ENCODE measurements at regions not wholly inside any gene's neighbourhood (a gene's known extent, or its start where the extent isn't known, plus 50 kb on each side); places are given as distances from the start of the nearest gene placed in this dataset.

DNA sequence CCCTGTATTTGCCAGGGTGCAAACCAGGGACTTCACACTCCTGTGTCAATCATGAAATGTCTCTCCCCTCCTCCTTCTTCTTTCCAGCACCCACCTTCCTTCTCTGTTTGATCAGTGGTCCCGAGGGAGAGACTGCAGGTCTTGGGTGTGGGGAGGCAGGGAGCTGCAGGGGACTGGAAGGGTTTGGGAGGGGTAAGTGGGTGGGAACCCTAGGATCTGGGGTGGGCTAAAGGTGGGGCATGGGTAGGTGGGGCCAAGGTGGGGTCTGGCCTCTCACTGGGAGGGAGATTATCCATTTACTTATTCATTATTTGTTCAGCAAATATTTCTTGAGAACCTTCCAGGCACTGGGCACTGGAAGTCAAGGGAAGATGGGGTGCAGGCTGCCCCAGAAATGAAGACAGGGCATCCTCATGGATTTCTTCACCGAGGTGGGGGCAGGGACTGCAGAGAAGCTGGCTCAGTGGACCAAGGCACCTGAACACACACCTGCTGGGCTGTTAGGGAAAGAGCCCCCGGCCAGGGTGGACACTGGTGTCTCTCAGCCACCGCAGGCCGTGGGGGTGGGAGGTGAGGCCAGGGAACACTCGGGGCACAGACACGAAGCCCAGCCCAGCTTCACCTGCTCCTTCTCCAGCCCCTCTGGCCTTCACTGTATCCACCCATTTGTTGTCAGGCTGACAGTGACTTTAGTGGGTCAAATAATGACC, 193.9 kb upstream of the C1orf174 start:
- WGBS, 2 experiments = 89 to 91% methylated on average over 6 to 7 of the region's 7 CpGs

DNA sequence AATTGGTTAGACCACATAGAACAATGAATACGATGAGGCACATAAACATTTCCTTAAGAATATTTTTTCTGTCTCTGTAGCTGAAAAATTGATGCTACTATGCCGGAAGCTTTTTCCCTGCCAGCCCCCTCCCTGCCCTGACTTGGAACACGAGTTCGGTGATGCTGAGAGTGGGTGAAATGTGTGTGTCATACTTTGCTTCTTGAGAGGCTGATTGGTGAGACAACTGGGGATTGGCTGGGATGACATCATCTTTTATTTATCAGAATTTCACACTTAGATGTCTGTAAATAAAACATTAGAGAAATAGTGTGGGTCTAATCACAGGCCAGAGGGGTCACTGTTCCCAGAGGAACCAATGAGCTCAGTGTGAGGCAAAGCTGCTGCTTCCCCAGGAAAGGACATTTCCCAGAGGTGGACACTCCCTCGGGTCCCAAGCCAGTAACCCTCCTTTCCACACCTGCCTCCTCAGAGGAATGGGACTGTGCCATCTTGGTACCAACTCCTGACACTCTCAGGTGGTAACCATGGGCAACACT, 195.4 kb upstream of the C1orf174 start:
- 86% methylated on average over 5 of the region's 5 CpGs for WGBS, 2 experiments
- Histone ChIP-seq H3K4me1 (ENCODE audit: control insufficient read depth, insufficient read depth, low read length) (no peaks in the 10 kb centered on the region), H3K27ac (ENCODE audit: insufficient read depth, low read depth, low read length, poor library complexity, severe bottlenecking) (no peak overlapping the region)

More for the DNA sequence above, 193.9 kb upstream of the C1orf174 start:
- Histone ChIP-seq H3K36me3 (ENCODE audit: control insufficient read depth, insufficient read depth, low read length) (no peaks in the 10 kb centered on the region), H3K4me3 (ENCODE audit: insufficient read depth, low read depth, low read length) (no peak overlapping the region), H3K27me3 (ENCODE audit: control insufficient read depth, insufficient read depth, low read length, poor library complexity, severe bottlenecking) (no peaks in the 10 kb centered on the region), H3K4me1 (ENCODE audit: control insufficient read depth, insufficient read depth, low read length) (no peaks in the 10 kb centered on the region), H3K9me3 (ENCODE audit: control insufficient read depth, low read length) (no peaks in the 10 kb centered on the region), H3K27ac (ENCODE audit: insufficient read depth, low read depth, low read length, poor library complexity, severe bottlenecking) (no peak overlapping the region)

DNA sequence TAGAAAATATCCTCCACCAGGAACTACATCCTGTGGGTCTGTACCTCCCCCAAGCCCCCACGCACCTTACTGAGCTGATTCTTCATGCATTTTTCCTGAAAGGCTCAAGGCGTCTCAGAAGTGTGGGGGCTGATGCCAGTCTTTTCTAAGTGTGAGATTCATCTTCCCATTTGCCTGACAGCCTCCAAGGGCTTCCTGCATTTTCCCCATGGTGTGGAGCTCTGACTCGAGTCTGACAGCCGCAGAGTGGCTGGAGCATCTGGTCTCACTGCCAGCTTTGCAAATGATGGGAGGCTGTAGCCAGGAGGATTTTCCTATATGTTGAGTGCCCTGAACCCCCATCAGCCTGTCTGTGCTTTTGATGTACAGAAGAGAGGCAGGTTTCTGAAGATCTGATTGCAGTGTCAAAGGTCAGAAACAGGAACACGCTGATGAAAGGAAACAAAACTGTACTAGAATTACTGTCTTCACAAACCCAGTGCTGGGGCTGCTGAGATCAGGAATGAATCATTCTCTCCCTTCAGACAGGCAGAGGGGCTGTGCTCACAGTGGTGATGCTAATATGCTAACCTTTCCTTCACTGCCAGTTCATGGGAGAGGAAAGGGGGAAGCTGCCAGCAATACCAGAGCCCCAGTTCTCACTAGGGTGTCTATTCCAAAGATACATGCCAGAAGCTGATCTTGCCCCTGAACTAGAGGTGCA, 201.5 kb upstream of the C1orf174 start:
- Histone ChIP-seq H3K27me3 (ENCODE audit: control insufficient read depth, insufficient read depth, low read length, poor library complexity, severe bottlenecking) (no peaks in the 10 kb centered on the region), H3K9me3 (ENCODE audit: control insufficient read depth, low read length) (no peaks in the 10 kb centered on the region), H3K4me1 (ENCODE audit: control insufficient read depth, insufficient read depth, low read length) (peaks cover 9% of the 10 kb centered on the region), H3K4me3 (ENCODE audit: insufficient read depth, low read depth, low read length) (no peak overlapping the region), H3K27ac (ENCODE audit: insufficient read depth, low read depth, low read length, poor library complexity, severe bottlenecking) (no peak overlapping the region), H3K36me3 (ENCODE audit: control insufficient read depth, insufficient read depth, low read length) (no peaks in the 10 kb centered on the region)
- 58 to 67% methylated on average over 5 of the region's 5 CpGs for WGBS, 2 experiments

More for the DNA sequence above, 195.4 kb upstream of the C1orf174 start:
- Histone ChIP-seq H3K36me3 (ENCODE audit: control insufficient read depth, insufficient read depth, low read length) (no peaks in the 10 kb centered on the region), H3K27me3 (ENCODE audit: control insufficient read depth, insufficient read depth, low read length, poor library complexity, severe bottlenecking) (no peaks in the 10 kb centered on the region), H3K9me3 (ENCODE audit: control insufficient read depth, low read length) (no peaks in the 10 kb centered on the region), H3K4me3 (ENCODE audit: insufficient read depth, low read depth, low read length) (no peak overlapping the region)

DNA sequence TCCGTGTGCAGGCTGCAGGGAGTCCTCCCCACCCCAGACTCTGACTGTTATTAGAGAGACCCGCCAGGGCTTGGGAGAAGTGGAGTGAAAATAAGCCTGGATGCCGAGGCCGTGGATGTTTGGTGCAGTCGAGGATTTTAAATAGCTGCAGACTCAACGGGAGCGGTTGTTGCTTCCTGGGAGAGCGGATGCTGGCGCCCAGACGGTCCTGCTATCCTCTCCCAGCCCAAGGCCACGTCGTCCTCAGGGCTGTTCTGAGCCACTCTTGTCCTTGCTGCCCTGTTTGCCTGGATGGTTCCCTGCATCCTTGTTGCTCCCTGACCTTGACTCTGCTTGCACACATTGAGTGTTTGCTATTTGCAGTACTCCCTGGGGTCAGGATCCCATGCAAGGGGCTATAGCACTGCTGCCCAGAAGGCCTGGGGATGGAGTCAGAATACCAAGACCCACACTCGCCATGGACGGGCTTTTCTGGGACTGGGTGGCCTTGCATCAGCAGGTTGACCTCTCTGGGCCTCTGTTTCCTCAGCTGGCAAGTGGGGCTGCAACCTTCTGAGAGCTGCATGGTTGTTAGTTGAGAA, 205.3 kb upstream of the C1orf174 start:
- H3K4me3 ChIP-seq (ENCODE audit: insufficient read depth, low read depth, low read length) = no peak overlapping the region
- WGBS, 2 experiments = 88 to 89% methylated on average over 14 of the region's 14 CpGs

DNA sequence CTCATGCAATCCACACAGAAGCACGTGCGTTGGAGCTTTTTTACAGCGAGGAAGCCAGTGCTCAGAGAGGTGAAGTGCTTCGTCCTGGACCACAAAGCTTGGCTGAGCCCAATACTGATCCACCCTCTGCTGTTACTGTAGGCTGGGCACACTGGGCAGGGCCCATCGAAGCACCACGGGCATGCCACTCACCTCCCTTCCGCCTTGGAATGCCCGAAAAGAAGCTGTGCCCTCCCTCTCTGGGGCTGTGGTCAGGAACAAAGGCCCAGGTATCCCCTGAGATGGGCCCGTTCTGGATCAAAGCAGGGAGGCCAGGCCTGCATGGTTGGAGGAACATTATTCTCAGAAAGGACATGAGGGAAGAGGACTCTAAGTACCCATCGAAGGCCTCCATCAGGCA, 206.7 kb upstream of the C1orf174 start:
- Histone ChIP-seq H3K4me3 (ENCODE audit: insufficient read depth, low read depth, low read length) (no peak overlapping the region), H3K4me1 (ENCODE audit: control insufficient read depth, insufficient read depth, low read length) (peaks cover 16% of the 10 kb centered on the region), H3K27me3 (ENCODE audit: control insufficient read depth, insufficient read depth, low read length, poor library complexity, severe bottlenecking) (no peaks in the 10 kb centered on the region), H3K36me3 (ENCODE audit: control insufficient read depth, insufficient read depth, low read length) (no peaks in the 10 kb centered on the region), H3K27ac (ENCODE audit: insufficient read depth, low read depth, low read length, poor library complexity, severe bottlenecking) (no peak overlapping the region), H3K9me3 (ENCODE audit: control insufficient read depth, low read length) (no peaks in the 10 kb centered on the region)
- WGBS, 2 experiments = 83 to 84% methylated on average over 10 of the region's 10 CpGs

More for the DNA sequence above, 205.3 kb upstream of the C1orf174 start:
- no peaks in the 10 kb centered on the region for H3K36me3 ChIP-seq (ENCODE audit: control insufficient read depth, insufficient read depth, low read length)
- H3K27me3 ChIP-seq (ENCODE audit: control insufficient read depth, insufficient read depth, low read length, poor library complexity, severe bottlenecking) = no peaks in the 10 kb centered on the region
- no peak overlapping the region for H3K27ac ChIP-seq (ENCODE audit: insufficient read depth, low read depth, low read length, poor library complexity, severe bottlenecking)
- H3K9me3 ChIP-seq (ENCODE audit: control insufficient read depth, low read length) = no peaks in the 10 kb centered on the region
- peaks cover 24% of the 10 kb centered on the region for H3K4me1 ChIP-seq (ENCODE audit: control insufficient read depth, insufficient read depth, low read length)

DNA sequence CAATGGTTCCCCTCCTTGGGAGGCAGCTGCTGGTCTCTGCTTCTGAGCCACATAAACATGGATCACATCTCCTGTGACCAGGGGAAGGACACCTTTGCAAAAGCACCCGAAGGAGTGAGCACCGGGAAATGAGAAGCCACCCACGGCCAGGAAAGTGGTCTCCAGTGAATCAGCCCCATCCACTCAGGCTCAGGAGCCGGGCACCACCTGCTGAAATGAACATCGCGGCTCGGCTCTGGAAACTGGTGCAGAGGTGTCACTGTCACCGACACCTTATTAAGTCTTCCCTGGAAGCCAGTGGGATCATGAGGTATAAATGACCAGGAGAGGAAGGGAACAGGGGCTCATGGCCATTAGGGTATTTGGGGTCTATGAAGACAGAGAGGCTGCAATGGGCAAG, 207.2 kb upstream of the C1orf174 start:
- Histone ChIP-seq H3K27ac (ENCODE audit: insufficient read depth, low read depth, low read length, poor library complexity, severe bottlenecking) (no peak overlapping the region), H3K4me3 (ENCODE audit: insufficient read depth, low read depth, low read length) (no peak overlapping the region), H3K36me3 (ENCODE audit: control insufficient read depth, insufficient read depth, low read length) (no peaks in the 10 kb centered on the region), H3K27me3 (ENCODE audit: control insufficient read depth, insufficient read depth, low read length, poor library complexity, severe bottlenecking) (no peaks in the 10 kb centered on the region), H3K4me1 (ENCODE audit: control insufficient read depth, insufficient read depth, low read length) (peaks cover 16% of the 10 kb centered on the region), H3K9me3 (ENCODE audit: control insufficient read depth, low read length) (no peaks in the 10 kb centered on the region)
- 92 to 94% methylated on average over 8 of the region's 8 CpGs for WGBS, 2 experiments

DNA sequence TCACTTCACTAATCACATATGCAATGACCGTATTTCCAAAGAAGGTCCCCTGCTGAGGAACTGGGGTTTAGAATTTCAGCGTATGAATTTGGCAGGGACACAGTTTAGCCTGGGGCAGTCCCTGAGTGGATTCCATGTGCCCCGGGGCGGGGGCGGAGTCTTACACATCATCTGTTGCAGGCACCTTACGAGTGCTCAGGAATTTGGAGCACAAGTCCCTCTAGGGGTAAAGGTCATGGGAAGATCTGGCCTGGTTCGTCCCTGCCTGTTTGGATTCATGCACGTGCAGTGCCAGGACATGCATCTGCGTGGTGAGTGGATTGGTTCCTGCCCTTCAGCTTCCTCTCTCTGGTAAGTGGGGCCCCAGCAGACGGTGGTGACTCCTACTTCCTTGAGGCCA, 208.3 kb upstream of the C1orf174 start:
- 84 to 85% methylated on average over 10 of the region's 10 CpGs for WGBS, 2 experiments
- Histone ChIP-seq H3K9me3 (ENCODE audit: control insufficient read depth, low read length) (no peaks in the 10 kb centered on the region), H3K4me1 (ENCODE audit: control insufficient read depth, insufficient read depth, low read length) (peaks cover 16% of the 10 kb centered on the region), H3K27ac (ENCODE audit: insufficient read depth, low read depth, low read length, poor library complexity, severe bottlenecking) (no peak overlapping the region), H3K27me3 (ENCODE audit: control insufficient read depth, insufficient read depth, low read length, poor library complexity, severe bottlenecking) (no peaks in the 10 kb centered on the region), H3K4me3 (ENCODE audit: insufficient read depth, low read depth, low read length) (no peak overlapping the region), H3K36me3 (ENCODE audit: control insufficient read depth, insufficient read depth, low read length) (no peaks in the 10 kb centered on the region)

DNA sequence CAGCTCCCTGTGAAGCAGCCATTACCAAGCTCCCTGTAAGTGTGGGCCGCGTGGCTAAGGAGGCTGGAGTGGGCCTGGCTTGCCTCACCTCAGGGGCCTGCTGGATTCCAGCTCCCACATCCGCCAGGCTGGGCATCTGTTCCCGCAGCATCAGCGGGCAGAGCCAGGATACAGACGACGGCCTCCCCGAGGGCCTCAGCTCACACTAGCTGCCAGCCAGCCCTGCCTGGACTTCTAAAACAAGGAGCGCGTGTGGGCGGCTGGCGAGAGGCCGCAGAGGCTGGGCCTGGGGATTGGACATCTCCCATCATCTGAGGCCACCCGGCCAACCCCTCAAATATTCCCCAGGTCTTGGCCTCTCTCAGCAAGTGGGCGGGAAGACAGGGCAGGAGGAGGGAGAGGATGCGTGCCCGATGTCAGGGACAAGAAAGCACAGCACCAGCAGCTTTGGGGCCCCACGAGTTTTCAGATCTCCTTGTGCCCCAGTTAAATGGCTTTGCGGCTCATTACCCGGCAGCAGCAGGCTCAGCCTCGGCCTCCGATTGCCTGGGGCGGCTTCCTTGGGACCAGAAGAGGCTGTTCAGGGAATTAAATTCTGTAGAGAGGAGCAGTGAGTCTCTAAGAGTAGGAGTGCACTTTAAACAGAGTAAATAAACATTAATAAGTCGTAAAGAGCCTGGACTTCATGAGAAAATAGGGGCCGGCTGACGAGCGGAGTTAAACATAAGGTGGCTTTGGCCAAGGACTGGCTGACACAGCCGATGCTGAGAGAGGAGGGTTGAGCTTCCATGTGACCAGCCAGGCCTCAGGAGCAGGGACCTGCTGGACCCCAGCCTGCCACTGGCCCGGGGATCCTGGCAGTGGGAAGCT, 208.9 kb upstream of the C1orf174 start:
- peaks cover 16% of the 10 kb centered on the region for H3K4me1 ChIP-seq (ENCODE audit: control insufficient read depth, insufficient read depth, low read length)
- no peaks in the 10 kb centered on the region for H3K36me3 ChIP-seq (ENCODE audit: control insufficient read depth, insufficient read depth, low read length)
- H3K27me3 ChIP-seq (ENCODE audit: control insufficient read depth, insufficient read depth, low read length, poor library complexity, severe bottlenecking) = no peaks in the 10 kb centered on the region
- no peak overlapping the region for H3K27ac ChIP-seq (ENCODE audit: insufficient read depth, low read depth, low read length, poor library complexity, severe bottlenecking)
- WGBS, 2 experiments = 90 to 91% methylated on average over 29 of the region's 29 CpGs
- no peak overlapping the region for H3K4me3 ChIP-seq (ENCODE audit: insufficient read depth, low read depth, low read length)
- no peaks in the 10 kb centered on the region for H3K9me3 ChIP-seq (ENCODE audit: control insufficient read depth, low read length)

DNA sequence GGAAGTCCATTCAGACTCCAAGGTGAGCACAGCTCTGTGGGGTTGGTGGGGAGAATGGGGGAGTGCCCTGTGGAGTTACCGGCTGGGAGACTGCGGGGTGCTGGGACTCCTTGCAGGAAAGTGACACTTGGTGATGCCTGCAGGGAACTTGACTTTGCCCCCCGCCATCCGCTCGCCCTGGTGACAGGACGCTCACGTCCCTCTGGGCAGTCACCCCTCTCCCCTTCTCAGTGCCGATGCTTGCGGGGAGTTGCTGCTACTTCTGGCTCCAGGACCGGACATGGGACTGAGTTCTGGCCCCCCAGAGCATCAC, 209.5 kb upstream of the C1orf174 start:
- no peaks in the 10 kb centered on the region for H3K27me3 ChIP-seq (ENCODE audit: control insufficient read depth, insufficient read depth, low read length, poor library complexity, severe bottlenecking)
- H3K4me1 ChIP-seq (ENCODE audit: control insufficient read depth, insufficient read depth, low read length) = peaks cover 16% of the 10 kb centered on the region
- no peak overlapping the region for H3K27ac ChIP-seq (ENCODE audit: insufficient read depth, low read depth, low read length, poor library complexity, severe bottlenecking)
- no peak overlapping the region for H3K4me3 ChIP-seq (ENCODE audit: insufficient read depth, low read depth, low read length)
- WGBS, 2 experiments = 91 to 93% methylated on average over 10 of the region's 10 CpGs
- no peaks in the 10 kb centered on the region for H3K9me3 ChIP-seq (ENCODE audit: control insufficient read depth, low read length)
- H3K36me3 ChIP-seq (ENCODE audit: control insufficient read depth, insufficient read depth, low read length) = no peaks in the 10 kb centered on the region
